Activated naive CD8-positive, alpha-beta T cell treated with anti-CD3 and anti-CD28 coated beads, Interleukin-2, amount 10 ng/mL, durations not matched to agents 7 days and 5 days (primary cell): ENCODE measurements at regions not wholly inside any gene's neighbourhood (a gene's known extent, or its start where the extent isn't known, plus 50 kb on each side); places are given as distances from the start of the nearest gene placed in this dataset.

ENCODE experiments used
- ATAC-seq: fragments of 150-1000 bp; cut with Tn5 transposase; one replicate; pipeline ENCODE4 v1.10.0; 2021; ENCODE audit warnings: low read depth, moderate library complexity
- POLR2A ChIA-PET: fragments of 350-600 bp; sonication (Branson Sonifier 250); formaldehyde crosslinking; loops from one replicate; lab custom pipeline; 2021; ENCODE audit warnings: antibody characterized with exemption; lab: Charles Lee
- DNase-seq: peaks from one replicate; pipeline ENCODE4 v3.0.0; 2021
- H3K27ac Mint-ChIP-seq: one replicate; pipeline ENCODE4 v1.8.0; 2022; ENCODE audit warnings: mild to moderate bottlenecking, mixed read lengths
- H3K27me3 Mint-ChIP-seq: one replicate; pipeline ENCODE4 v1.8.0; 2022; ENCODE audit warnings: mild to moderate bottlenecking, moderate library complexity, mixed read lengths
- H3K36me3 Mint-ChIP-seq: one replicate; pipeline ENCODE4 v1.8.0; 2021; ENCODE audit warnings: mild to moderate bottlenecking, mixed read lengths
- H3K4me1 Mint-ChIP-seq: one replicate; pipeline ENCODE4 v1.8.0; 2021; ENCODE audit warnings: mixed read lengths
- H3K4me3 Mint-ChIP-seq: one replicate; pipeline ENCODE4 v1.8.0; 2022; ENCODE audit warnings: mild to moderate bottlenecking, moderate library complexity, mixed read lengths
- H3K9me3 Mint-ChIP-seq: one replicate; pipeline ENCODE4 v1.8.0; 2021; ENCODE audit warnings: mixed read lengths

GRCh38 chr4:165785337-165785736 is 87.7 kb upstream of the TLL1 start:
- Mint-ChIP-seq H3K4me1 (no peaks in the 10 kb centered on the region), H3K27ac (no peak overlapping the region), H3K27me3 (no peaks in the 10 kb centered on the region), H3K9me3 (no peaks in the 10 kb centered on the region), H3K36me3 (no peaks in the 10 kb centered on the region), H3K4me3 (no peak overlapping the region)
- no peak for DNase-seq
- POLR2A ChIA-PET, result no interaction called here
- ATAC-seq, result no peak

GRCh38 chr4:165787516-165788274 is 85.3 kb upstream of the TLL1 start:
- H3K27me3 Mint-ChIP-seq, result no peaks in the 10 kb centered on the region
- no peak for ATAC-seq
- H3K9me3 Mint-ChIP-seq, result no peaks in the 10 kb centered on the region
- no peak overlapping the region for H3K4me3 Mint-ChIP-seq
- no peaks in the 10 kb centered on the region for H3K36me3 Mint-ChIP-seq
- H3K4me1 Mint-ChIP-seq, result no peaks in the 10 kb centered on the region
- POLR2A ChIA-PET, result no interaction called here
- H3K27ac Mint-ChIP-seq, result no peak overlapping the region
- DNase-seq, result no peak

GRCh38 chr4:165788686-165789463 is 84.2 kb upstream of the TLL1 start:
- H3K27ac Mint-ChIP-seq, result no peak overlapping the region
- POLR2A ChIA-PET, result no interaction called here
- no peak overlapping the region for H3K4me3 Mint-ChIP-seq
- H3K9me3 Mint-ChIP-seq, result no peaks in the 10 kb centered on the region
- no peaks in the 10 kb centered on the region for H3K27me3 Mint-ChIP-seq
- no peaks in the 10 kb centered on the region for H3K36me3 Mint-ChIP-seq
- H3K4me1 Mint-ChIP-seq, result no peaks in the 10 kb centered on the region
- DNase-seq (no peak), ATAC-seq (no peak)

GRCh38 chr4:165793236-165793635 is 79.8 kb upstream of the TLL1 start:
- Mint-ChIP-seq H3K27ac (no peak overlapping the region), H3K4me1 (no peaks in the 10 kb centered on the region), H3K9me3 (no peaks in the 10 kb centered on the region), H3K27me3 (no peaks in the 10 kb centered on the region), H3K36me3 (no peaks in the 10 kb centered on the region), H3K4me3 (no peak overlapping the region)
- DNase-seq (no peak), ATAC-seq (no peak)
- POLR2A ChIA-PET, result no interaction called here

- POLR2A ChIA-PET, result no interaction called here
- ATAC-seq, result no peak
- no peaks in the 10 kb centered on the region for H3K36me3 Mint-ChIP-seq
These were observed 78.2 kb upstream of the TLL1 start for GRCh38 chr4:165794834-165795233.

GRCh38 chr4:165799384-165799815 is 73.6 kb upstream of the TLL1 start:
- Mint-ChIP-seq H3K36me3 (no peaks in the 10 kb centered on the region), H3K4me1 (no peaks in the 10 kb centered on the region), H3K27me3 (no peaks in the 10 kb centered on the region), H3K27ac (no peak overlapping the region), H3K9me3 (no peaks in the 10 kb centered on the region), H3K4me3 (no peak overlapping the region)
- DNase-seq (no peak), ATAC-seq (no peak)
- POLR2A ChIA-PET, result no interaction called here

More at GRCh38 chr4:165794834-165795233, 78.2 kb upstream of the TLL1 start:
- DNase-seq, result no peak
- no peaks in the 10 kb centered on the region for H3K9me3 Mint-ChIP-seq
- no peak overlapping the region for H3K4me3 Mint-ChIP-seq
- H3K27me3 Mint-ChIP-seq, result no peaks in the 10 kb centered on the region
- H3K4me1 Mint-ChIP-seq, result no peaks in the 10 kb centered on the region
- no peak overlapping the region for H3K27ac Mint-ChIP-seq

GRCh38 chr4:165802452-165802851 is 70.6 kb upstream of the TLL1 start:
- no peaks in the 10 kb centered on the region for H3K4me1 Mint-ChIP-seq
- H3K27ac Mint-ChIP-seq, result no peak overlapping the region
- ATAC-seq, result no peak
- POLR2A ChIA-PET, result no interaction called here
- no peaks in the 10 kb centered on the region for H3K9me3 Mint-ChIP-seq
- no peak for DNase-seq
- no peaks in the 10 kb centered on the region for H3K36me3 Mint-ChIP-seq
- H3K27me3 Mint-ChIP-seq, result no peaks in the 10 kb centered on the region
- no peak overlapping the region for H3K4me3 Mint-ChIP-seq

- POLR2A ChIA-PET, result no interaction called here
- no peaks in the 10 kb centered on the region for H3K36me3 Mint-ChIP-seq
- DNase-seq (no peak), ATAC-seq (no peak)
- no peak overlapping the region for H3K4me3 Mint-ChIP-seq
- H3K27ac Mint-ChIP-seq, result no peak overlapping the region
- no peaks in the 10 kb centered on the region for H3K27me3 Mint-ChIP-seq
- no peaks in the 10 kb centered on the region for H3K9me3 Mint-ChIP-seq
- no peaks in the 10 kb centered on the region for H3K4me1 Mint-ChIP-seq
These were observed 70.0 kb upstream of the TLL1 start for GRCh38 chr4:165803005-165803404.

GRCh38 chr4:165805406-165805805 is 67.6 kb upstream of the TLL1 start:
- ATAC-seq, result no peak
- no peaks in the 10 kb centered on the region for H3K9me3 Mint-ChIP-seq
- no peaks in the 10 kb centered on the region for H3K27me3 Mint-ChIP-seq
- no peak for DNase-seq
- H3K4me3 Mint-ChIP-seq, result no peak overlapping the region
- no peak overlapping the region for H3K27ac Mint-ChIP-seq
- no peaks in the 10 kb centered on the region for H3K4me1 Mint-ChIP-seq
- H3K36me3 Mint-ChIP-seq, result no peaks in the 10 kb centered on the region
- POLR2A ChIA-PET, result no interaction called here

GRCh38 chr4:165806613-165807012 is 66.4 kb upstream of the TLL1 start:
- POLR2A ChIA-PET, result no interaction called here
- Mint-ChIP-seq H3K4me1 (no peaks in the 10 kb centered on the region), H3K36me3 (no peaks in the 10 kb centered on the region), H3K27ac (no peak overlapping the region), H3K27me3 (no peaks in the 10 kb centered on the region), H3K9me3 (no peaks in the 10 kb centered on the region), H3K4me3 (no peak overlapping the region)
- ATAC-seq, result no peak
- no peak for DNase-seq

GRCh38 chr4:165810726-165811125 is 62.3 kb upstream of the TLL1 start:
- no peak overlapping the region for H3K27ac Mint-ChIP-seq
- H3K27me3 Mint-ChIP-seq, result no peaks in the 10 kb centered on the region
- no peaks in the 10 kb centered on the region for H3K36me3 Mint-ChIP-seq
- no peak overlapping the region for H3K4me3 Mint-ChIP-seq
- no peaks in the 10 kb centered on the region for H3K9me3 Mint-ChIP-seq
- no peaks in the 10 kb centered on the region for H3K4me1 Mint-ChIP-seq
- DNase-seq, result no peak
- ATAC-seq, result no peak
- POLR2A ChIA-PET, result no interaction called here

GRCh38 chr4:165813606-165814005 is 59.4 kb upstream of the TLL1 start:
- Mint-ChIP-seq H3K4me3 (no peak overlapping the region), H3K9me3 (no peaks in the 10 kb centered on the region), H3K27me3 (no peaks in the 10 kb centered on the region), H3K36me3 (no peaks in the 10 kb centered on the region), H3K27ac (no peak overlapping the region), H3K4me1 (no peaks in the 10 kb centered on the region)
- ATAC-seq, result no peak
- DNase-seq, result no peak
- POLR2A ChIA-PET, result no interaction called here

- Mint-ChIP-seq H3K4me1 (no peaks in the 10 kb centered on the region), H3K4me3 (no peak overlapping the region), H3K27me3 (no peaks in the 10 kb centered on the region), H3K27ac (no peak overlapping the region), H3K9me3 (no peaks in the 10 kb centered on the region), H3K36me3 (no peaks in the 10 kb centered on the region)
- DNase-seq, result no peak
- no peak for ATAC-seq
- POLR2A ChIA-PET, result no interaction called here
These were observed 58.6 kb upstream of the TLL1 start for GRCh38 chr4:165814256-165815020.
